ENCODE measurements at regions not wholly inside any gene's neighbourhood (a gene's known extent, or its start where the extent isn't known, plus 50 kb on each side); places are given as distances from the start of the nearest gene placed in this dataset.

- no peaks in the 10 kb centered on the region for H3K9me3 ChIP-seq (ENCODE audit: control insufficient read depth in 1 of 2, insufficient read depth in 1 of 2, low read depth in 1 of 2, low read length in 2 of 2)
- no peaks in the 10 kb centered on the region; the same call in 1 of the 2 replicates for H3K27me3 ChIP-seq (ENCODE audit: insufficient read depth, low read length)
- intact Hi-C loops (cut with micrococcal nuclease), result loop anchor here (10.0 kb wide), 1 partner anchor 790 kb away; no protein-coding TSS in a partner anchor
- H3K4me3 ChIP-seq (replicated peaks in 1 of 2; ENCODE audit: low read depth in 1 of 2, low read length in 2 of 2), result no peak overlapping the region
- TF ChIP-seq SIN3A (IDR thresholded peaks at IDR 0.05; ENCODE audit: low read depth) (no peak), YY1 (IDR thresholded peaks at IDR 0.05; ENCODE audit: extremely low read depth, insufficient replicate concordance, low read depth, low read length) (no peak), CTCF (IDR thresholded peaks at IDR 0.05 in 2 of 3, conservative IDR thresholded peaks at IDR 0.05 in 1 of 3; ENCODE audit: borderline replicate concordance in 1 of 3, insufficient read depth in 1 of 3, low read depth in 2 of 3, low read length in 2 of 3) (no peak), TCF7L2 (IDR thresholded peaks at IDR 0.05; ENCODE audit: borderline replicate concordance, extremely low read depth, insufficient read depth, insufficient read length) (no peak), ZNF274 (IDR thresholded peaks at IDR 0.05; ENCODE audit: low read depth, low read length) (no peak), RAD21 (IDR thresholded peaks at IDR 0.05; ENCODE audit: low read depth) (no peak), FOSL1 (IDR thresholded peaks at IDR 0.05; ENCODE audit: low read depth) (no peak), CBX3 (IDR thresholded peaks at IDR 0.05; ENCODE audit: low read depth) (no peak), EGR1 (IDR thresholded peaks at IDR 0.05; ENCODE audit: low read depth) (no peak), ZFX (IDR thresholded peaks at IDR 0.05) (no peak), MAX (IDR thresholded peaks at IDR 0.05) (no peak)
- TF ChIP-seq, protein P1, sequence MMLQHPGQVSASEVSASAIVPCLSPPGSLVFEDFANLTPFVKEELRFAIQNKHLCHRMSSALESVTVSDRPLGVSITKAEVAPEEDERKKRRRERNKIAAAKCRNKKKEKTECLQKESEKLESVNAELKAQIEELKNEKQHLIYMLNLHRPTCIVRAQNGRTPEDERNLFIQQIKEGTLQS (IDR thresholded peaks at IDR 0.05), result no peak
- POLR2A ChIA-PET, result no interaction called here
- H2AFZ ChIP-seq (ENCODE audit: low read depth, low read length, poor library complexity, severe bottlenecking), result no peak overlapping the region
- no peaks in the 10 kb centered on the region for H3K4me1 ChIP-seq (ENCODE audit: control insufficient read depth in 1 of 2, insufficient read depth in 2 of 2, low read length in 2 of 2)
- ATAC-seq, result no peak
- H3K9me2 ChIP-seq (ENCODE audit: insufficient read depth), result no peaks in the 10 kb centered on the region
- no peak overlapping the region for H3K9ac ChIP-seq (ENCODE audit: low read length)
- no peaks in the 10 kb centered on the region for H4K20me1 ChIP-seq (ENCODE audit: insufficient read depth)
- H3K79me2 ChIP-seq (ENCODE audit: insufficient read depth, low read length), result no peaks in the 10 kb centered on the region
- CTCF ChIA-PET, result no interaction called here
- DNase-seq (ENCODE audit: low read depth, low spot score), result no peak
- no peaks in the 10 kb centered on the region for H3K36me3 ChIP-seq (ENCODE audit: control insufficient read depth in 1 of 2, insufficient read depth in 2 of 2, low read length in 2 of 2)
- BruUV-seq (replicated peaks), result no TSS peak
- RAD21 ChIA-PET (ENCODE audit: low non-redundant PET in 1 of 2, low total read pairs in 2 of 2, uncharacterized antibody in 2 of 2, unreplicated experiment in 2 of 2), result no interaction called here
- H3K4me2 ChIP-seq (ENCODE audit: low read length), result no peak overlapping the region
- no peak overlapping the region for H3K27ac ChIP-seq (ENCODE audit: low read depth, low read length)
Observed at GRCh38 chr6:123744840-123745239, 58.8 kb upstream of the NKAIN2 start.

Measured in HCT116 (cell line).